Umbilical cord (tissue), 1 donor: ENCODE measurements at regions not wholly inside any gene's neighbourhood (a gene's known extent, or its start where the extent isn't known, plus 50 kb on each side); places are given as distances from the start of the nearest gene placed in this dataset.
"Not testable (repeated sequence)": the region's sequence is repeated elsewhere in the genome, so short reads cannot be mapped to it uniquely, and the experiment has no call there.

Experiments used
- DNase-seq: peaks from one replicate; pipeline ENCODE4 v3.0.0-alpha.2; 2015; ENCODE audit warnings: low spot score

- DNase-seq = no peak
Observed at GRCh38 chr1:90349510-90349909, 354.6 kb downstream of the ZNF326 start.

- no peak for DNase-seq
Observed at GRCh38 chr1:90348934-90349333, 354.0 kb downstream of the ZNF326 start.

GRCh38 chr1:90348459-90348858 lies 353.5 kb downstream of the ZNF326 start:
- DNase-seq = not testable (repeated sequence)

GRCh38 chr1:90347366-90347765 lies 352.5 kb downstream of the ZNF326 start:
- no peak for DNase-seq

GRCh38 chr1:90346757-90347156 lies 351.8 kb downstream of the ZNF326 start:
- DNase-seq = no peak

GRCh38 chr1:90346349-90346748 lies 351.4 kb downstream of the ZNF326 start:
- no peak for DNase-seq

- DNase-seq = no peak
Observed at GRCh38 chr1:90344963-90345730, 350.2 kb downstream of the ZNF326 start.

GRCh38 chr1:90341516-90341915 lies 346.6 kb downstream of the ZNF326 start:
- DNase-seq = no peak

GRCh38 chr1:90340606-90341005 lies 345.7 kb downstream of the ZNF326 start:
- no peak for DNase-seq

GRCh38 chr1:90339811-90340210 lies 344.9 kb downstream of the ZNF326 start:
- no peak for DNase-seq

GRCh38 chr1:90336552-90337324 lies 341.8 kb downstream of the ZNF326 start:
- DNase-seq = no peak

- no peak for DNase-seq
Observed at GRCh38 chr1:90335558-90335957, 340.6 kb downstream of the ZNF326 start.

GRCh38 chr1:90334137-90334536 lies 339.2 kb downstream of the ZNF326 start:
- no peak for DNase-seq

GRCh38 chr1:90325168-90325567 lies 330.3 kb downstream of the ZNF326 start:
- DNase-seq = no peak

GRCh38 chr1:90322186-90322585 lies 327.3 kb downstream of the ZNF326 start:
- no peak for DNase-seq

- DNase-seq = no peak
Observed at GRCh38 chr1:90319918-90320317, 325.0 kb downstream of the ZNF326 start.

- DNase-seq = peak; percentile 40
Observed at GRCh38 chr1:90318431-90318830, 323.5 kb downstream of the ZNF326 start.

- DNase-seq = no peak
Observed at GRCh38 chr1:90317628-90318027, 322.7 kb downstream of the ZNF326 start.

- no peak for DNase-seq
Observed at GRCh38 chr1:90314533-90314932, 319.6 kb downstream of the ZNF326 start.

- DNase-seq = no peak
Observed at GRCh38 chr1:90313778-90314177, 318.9 kb downstream of the ZNF326 start.

GRCh38 chr1:90309806-90310205 lies 314.9 kb downstream of the ZNF326 start:
- DNase-seq = no peak

- peak; percentile 9 for DNase-seq
Observed at GRCh38 chr1:90308421-90308820, 313.5 kb downstream of the ZNF326 start.

- DNase-seq = no peak
Observed at GRCh38 chr1:90305577-90305976, 310.7 kb downstream of the ZNF326 start.
